SK-N-SH (cell line): ENCODE measurements at regions not wholly inside any gene's neighbourhood (a gene's known extent, or its start where the extent isn't known, plus 50 kb on each side); places are given as distances from the start of the nearest gene placed in this dataset.

Source experiments
- CTCF ChIA-PET: fragments of 300-600, 350-600 bp; formaldehyde crosslinking; extraction: SDS; loops from one replicate; lab custom pipeline; 2021; lab: Yijun Ruan, JAX
- POLR2A ChIA-PET: fragments of 350-600 bp; sonication (Branson Sonifier 250); formaldehyde crosslinking; extraction: SDS; loops from one replicate; lab custom pipeline; 2020; ENCODE audit warnings: antibody characterized with exemption, inconsistent platforms; lab: Yijun Ruan, JAX
- DNase-seq: peaks from one replicate; pipeline ENCODE4 v3.0.0; 2012
- H2AFZ ChIP-seq: fragments of 200-600 bp; sonication (generic); 2 replicates; pipeline ENCODE4 v1.8.1; 2016; ENCODE audit warnings: antibody characterized with exemption, mild to moderate bottlenecking, low read depth
- H3F3A ChIP-seq: fragments of 200-600 bp; sonication (generic); replicated peaks from 2 replicates; pipeline ENCODE3; 2016; ENCODE audit warnings: antibody characterized with exemption, mild to moderate bottlenecking; ENCODE audit not compliant: insufficient read depth
- H3K27ac ChIP-seq, 2 experiments: fragments of 200-500 bp in 1 of 2; fragments of 200-600 bp in 1 of 2; sonication (Bioruptor generic) in 1 of 2; sonication (generic), shearing (Covaris generic) in 1 of 2; 2 replicates each; pipeline versions ENCODE4 v1.5.1 to v1.6.1; 2014 to 2016; ENCODE audit warnings: low read depth in 2 of 2, inconsistent platforms in 1 of 2, low read length in 1 of 2, mild to moderate bottlenecking in 1 of 2, mixed read lengths in 1 of 2
- H3K27me3 ChIP-seq: fragments of 200-600 bp; sonication (generic), shearing (Covaris generic); 2 replicates; pipeline ENCODE4 v1.6.1; 2016; ENCODE audit warnings: mixed run types; ENCODE audit not compliant: insufficient read depth
- H3K36me3 ChIP-seq, 2 experiments: fragments of 200-500 bp in 1 of 2; fragments of 200-600 bp in 1 of 2; sonication (Bioruptor generic) in 1 of 2; sonication (generic) in 1 of 2; replicated peaks in 1 of 2; 2 replicates each; pipeline versions ENCODE3 to v1.5.1; 2014 to 2016; ENCODE audit warnings: low read length in 1 of 2, mild to moderate bottlenecking in 1 of 2; ENCODE audit not compliant: insufficient read depth in 2 of 2, control insufficient read depth in 1 of 2
- H3K4me1 ChIP-seq, 2 experiments: fragments of 200-500 bp in 1 of 2; fragments of 200-600 bp in 1 of 2; sonication (Bioruptor generic) in 1 of 2; sonication (generic), shearing (Covaris generic) in 1 of 2; 2 replicates each; pipeline versions ENCODE4 v1.5.1 to v1.6.1; 2014 to 2016; ENCODE audit warnings: low read depth in 1 of 2, low read length in 1 of 2, mixed run types in 1 of 2; ENCODE audit not compliant: insufficient read depth in 2 of 2, control insufficient read depth in 1 of 2
- H3K4me2 ChIP-seq: fragments of 200-600 bp; sonication (generic), shearing (Covaris generic); 2 replicates; pipeline ENCODE4 v1.6.1; 2017; ENCODE audit warnings: mixed run types
- H3K4me3 ChIP-seq, 2 experiments: fragments of 200-500 bp in 1 of 2; fragments of 200-600 bp in 1 of 2; sonication (Bioruptor generic) in 1 of 2; sonication (generic), shearing (Covaris generic) in 1 of 2; 2 replicates each; pipeline versions ENCODE4 v1.5.1 to v1.8.1; 2014 to 2016; ENCODE audit warnings: low read depth in 2 of 2, inconsistent platforms in 1 of 2, low read length in 1 of 2, mild to moderate bottlenecking in 1 of 2, mixed read lengths in 1 of 2, moderate library complexity in 1 of 2
- H3K79me2 ChIP-seq: fragments of 200-600 bp; sonication (generic); 2 replicates; pipeline ENCODE4 v1.8.1; 2017; ENCODE audit warnings: mild to moderate bottlenecking; ENCODE audit not compliant: insufficient read depth
- H3K9ac ChIP-seq: fragments of 200-600 bp; sonication (generic); 2 replicates; pipeline ENCODE4 v1.6.1; 2017; ENCODE audit warnings: mixed run types
- H3K9me2 ChIP-seq: fragments of 200-600 bp; sonication (generic); 2 replicates; pipeline ENCODE4 v1.6.1; 2017; ENCODE audit warnings: mixed run types
- H3K9me3 ChIP-seq: fragments of 200-600 bp; sonication (generic); 2 replicates; pipeline ENCODE4 v1.6.1; 2017; ENCODE audit warnings: mixed run types, mild to moderate bottlenecking, moderate library complexity
- H4K20me1 ChIP-seq: fragments of 200-600 bp; sonication (generic); 2 replicates; pipeline ENCODE4 v1.6.1; 2017; ENCODE audit warnings: mild to moderate bottlenecking, mixed run types; ENCODE audit not compliant: insufficient read depth
- JUND ChIP-seq: IDR thresholded peaks from 2 replicates; pipeline ENCODE4 v1.4.0; 2012
- NRF1 ChIP-seq: IDR thresholded peaks from 2 replicates; pipeline ENCODE4 v1.6.1; 2012; ENCODE audit warnings: low read depth, mild to moderate bottlenecking, low read length
- RAD21 ChIP-seq: IDR thresholded peaks from 2 replicates; pipeline ENCODE4 v1.6.1; 2012; ENCODE audit warnings: mild to moderate bottlenecking, low read length
- REST ChIP-seq: IDR thresholded peaks from 2 replicates; pipeline ENCODE4 v1.6.1; 2012; ENCODE audit warnings: mild to moderate bottlenecking, low read depth, low read length, moderate library complexity
- RXRA ChIP-seq: IDR thresholded peaks from 2 replicates; pipeline ENCODE4 v1.4.0; 2012; ENCODE audit warnings: low read depth, mild to moderate bottlenecking, borderline replicate concordance
- SIN3A ChIP-seq: IDR thresholded peaks from 2 replicates; pipeline ENCODE4 v1.6.1; 2012; ENCODE audit warnings: low read depth, mild to moderate bottlenecking, low read length, moderate library complexity, borderline replicate concordance
- TCF12 ChIP-seq: IDR thresholded peaks from 2 replicates; pipeline ENCODE4 v1.4.0; 2012
- USF1 ChIP-seq: IDR thresholded peaks from 2 replicates; pipeline ENCODE4 v1.4.0; 2012; ENCODE audit warnings: low read depth, borderline replicate concordance
- YY1 ChIP-seq: IDR thresholded peaks from 2 replicates; pipeline ENCODE4 v1.4.0; 2012; ENCODE audit warnings: low read depth, mild to moderate bottlenecking
- WGBS: methylation state at CpG from one replicate; pipeline ENCODE4 v1.1.6; 2017; ENCODE audit warnings: low lambda C conversion rate; 5-methylcytosine and 5-hydroxymethylcytosine counted together
- TF ChIP-seq, protein P1 (sequence below): IDR thresholded peaks from 2 replicates; pipeline ENCODE4 v1.4.0; 2012; ENCODE audit warnings: low read depth

- TF ChIP-seq REST, result no peak
- TF ChIP-seq RAD21, result no peak
- no peak for TF ChIP-seq USF1
- TF ChIP-seq JUND, result no peak
Measured at GRCh38 chr16:87131996-87132345, 185.2 kb downstream of the C16orf95 start (continued).

DNA sequence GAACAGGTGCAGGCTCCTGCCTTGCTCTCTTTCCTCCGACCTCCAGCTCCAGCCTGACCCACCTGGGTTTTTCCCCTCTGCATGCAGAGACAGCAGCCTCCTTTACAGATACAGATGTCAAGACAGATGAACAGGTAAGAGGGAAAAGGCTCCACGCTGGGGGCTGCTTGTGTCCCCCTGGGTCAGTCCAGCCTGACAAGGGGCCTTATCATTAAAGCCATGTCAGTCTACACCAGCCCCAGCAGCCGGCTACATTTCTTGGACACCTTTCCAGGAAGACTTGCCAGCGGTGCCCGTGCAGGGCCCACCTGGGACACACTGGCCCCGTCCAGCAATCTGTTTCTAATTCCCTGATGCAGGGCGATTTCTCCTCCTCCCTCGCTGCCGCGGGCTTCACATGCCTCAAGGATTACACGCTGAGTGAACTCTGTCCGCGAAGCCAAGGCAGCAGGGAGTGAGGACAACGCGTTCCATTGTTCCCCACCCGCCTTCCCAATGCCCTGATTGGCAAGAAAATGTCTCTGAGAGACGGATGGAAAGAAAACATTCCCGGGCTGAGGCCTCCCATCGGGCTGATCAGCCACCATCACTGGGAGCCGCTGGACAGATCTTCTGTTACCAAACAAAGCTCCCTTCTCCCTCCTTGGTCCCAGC lies 184.7 kb downstream of the C16orf95 start:
- no peak for DNase-seq
- Histone ChIP-seq H3K79me2 (no peaks in the 10 kb centered on the region), H3K9me2 (no peaks in the 10 kb centered on the region), H2AFZ (no peak overlapping the region), H3K9ac (no peak overlapping the region), H3K9me3 (no peaks in the 10 kb centered on the region), H3K27me3 (peaks cover 51% of the 10 kb centered on the region), H3K4me1 (no peaks in the 10 kb centered on the region), H4K20me1 (no peaks in the 10 kb centered on the region), H3K27ac (no peak overlapping the region), H3F3A (no peaks in the 10 kb centered on the region), H3K4me3 (no peak overlapping the region), H3K4me2 (no peak overlapping the region), H3K36me3 (no peaks in the 10 kb centered on the region)
- CTCF ChIA-PET, result no interaction called here
- POLR2A ChIA-PET, result no interaction called here
- no peak for TF ChIP-seq RXRA
- peak; percentile 35; the same call in 1 of the 2 replicates for TF ChIP-seq REST
- TF ChIP-seq NRF1, result no peak
- TF ChIP-seq, protein P1, sequence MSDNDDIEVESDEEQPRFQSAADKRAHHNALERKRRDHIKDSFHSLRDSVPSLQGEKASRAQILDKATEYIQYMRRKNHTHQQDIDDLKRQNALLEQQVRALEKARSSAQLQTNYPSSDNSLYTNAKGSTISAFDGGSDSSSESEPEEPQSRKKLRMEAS, result peak; percentile 40; the same call in 1 of the 2 replicates
- no peak for TF ChIP-seq YY1
- no peak for TF ChIP-seq SIN3A
- TF ChIP-seq TCF12, result peak; percentile 68
- 14% methylated on average over 16 of the region's 20 CpGs for WGBS
